Activated CD4-positive, alpha-beta T cell treated with anti-CD3 and anti-CD28 coated beads, Interleukin-2, amount 10 ng/mL, durations not matched to agents 24 days and 14 days (primary cell): ENCODE measurements at regions not wholly inside any gene's neighbourhood (a gene's known extent, or its start where the extent isn't known, plus 50 kb on each side); places are given as distances from the start of the nearest gene placed in this dataset.
"Not testable (repeated sequence)": the region's sequence is repeated elsewhere in the genome, so short reads cannot be mapped to it uniquely, and the experiment has no call there.

ENCODE experiments used
- DNase-seq: peaks from one replicate; pipeline ENCODE4 v3.0.0; 2022
- H3K27ac Mint-ChIP-seq: one replicate; pipeline ENCODE4 v1.8.0; 2022; ENCODE audit warnings: mild to moderate bottlenecking, mixed read lengths
- H3K27me3 Mint-ChIP-seq: one replicate; pipeline ENCODE4 v1.8.0; 2022; ENCODE audit warnings: mixed read lengths
- H3K36me3 Mint-ChIP-seq: one replicate; pipeline ENCODE4 v1.8.0; 2022; ENCODE audit warnings: low read depth, mild to moderate bottlenecking, mixed read lengths
- H3K4me1 Mint-ChIP-seq: one replicate; pipeline ENCODE4 v1.8.0; 2021; ENCODE audit warnings: mixed read lengths
- H3K4me3 Mint-ChIP-seq: one replicate; pipeline ENCODE4 v1.8.0; 2022; ENCODE audit warnings: mild to moderate bottlenecking, moderate library complexity, mixed read lengths
- H3K9me3 Mint-ChIP-seq: one replicate; pipeline ENCODE4 v1.8.0; 2021; ENCODE audit warnings: mixed read lengths
- intact Hi-C: fragments of 100-400 bp; cut with micrococcal nuclease; formaldehyde crosslinking; loops from one replicate; pipeline ENCODE4 v1.15.1; 2023

GRCh38 chr10:80728354-80728753 is 190.7 kb downstream of the SH2D4B start:
- H3K27ac Mint-ChIP-seq, H3K4me1 Mint-ChIP-seq, DNase-seq, H3K36me3 Mint-ChIP-seq, H3K9me3 Mint-ChIP-seq, H3K4me3 Mint-ChIP-seq, intact Hi-C loops, H3K27me3 Mint-ChIP-seq: not testable (repeated sequence)

GRCh38 chr10:80729896-80730295 is 192.2 kb downstream of the SH2D4B start:
- Mint-ChIP-seq H3K9me3 (no peaks in the 10 kb centered on the region), H3K27ac (no peak overlapping the region), H3K27me3 (no peaks in the 10 kb centered on the region), H3K4me3 (no peak overlapping the region), H3K36me3 (no peaks in the 10 kb centered on the region), H3K4me1 (no peaks in the 10 kb centered on the region)
- no peak for DNase-seq
- intact Hi-C loops = no loop called here

- no peaks in the 10 kb centered on the region for H3K9me3 Mint-ChIP-seq
- H3K27ac Mint-ChIP-seq = no peak overlapping the region
- no peaks in the 10 kb centered on the region for H3K4me1 Mint-ChIP-seq
- peak; percentile 36 for DNase-seq
- H3K27me3 Mint-ChIP-seq = no peaks in the 10 kb centered on the region
- H3K36me3 Mint-ChIP-seq = no peaks in the 10 kb centered on the region
- no peak overlapping the region for H3K4me3 Mint-ChIP-seq
- intact Hi-C loops = no loop called here
Measured at GRCh38 chr10:80730522-80730921, 192.8 kb downstream of the SH2D4B start.

- H3K4me1 Mint-ChIP-seq = no peaks in the 10 kb centered on the region
- intact Hi-C loops = no loop called here
- no peaks in the 10 kb centered on the region for H3K36me3 Mint-ChIP-seq
- peaks cover 2% of the 10 kb centered on the region for H3K27me3 Mint-ChIP-seq
- DNase-seq = peak; percentile 9
- H3K27ac Mint-ChIP-seq = no peak overlapping the region
- no peak overlapping the region for H3K4me3 Mint-ChIP-seq
- H3K9me3 Mint-ChIP-seq = no peaks in the 10 kb centered on the region
Measured at GRCh38 chr10:80734589-80734988, 196.9 kb downstream of the SH2D4B start.

- Mint-ChIP-seq H3K9me3 (no peaks in the 10 kb centered on the region), H3K4me1 (no peaks in the 10 kb centered on the region), H3K36me3 (no peaks in the 10 kb centered on the region), H3K4me3 (no peak overlapping the region), H3K27ac (no peak overlapping the region), H3K27me3 (peaks cover 2% of the 10 kb centered on the region)
- no peak for DNase-seq
- intact Hi-C loops = no loop called here
Measured at GRCh38 chr10:80737209-80737608, 199.5 kb downstream of the SH2D4B start.

GRCh38 chr10:80739328-80739727 is 201.6 kb downstream of the SH2D4B start:
- peaks cover 2% of the 10 kb centered on the region for H3K27me3 Mint-ChIP-seq
- H3K27ac Mint-ChIP-seq = no peak overlapping the region
- intact Hi-C loops = no loop called here
- no peaks in the 10 kb centered on the region for H3K4me1 Mint-ChIP-seq
- no peaks in the 10 kb centered on the region for H3K36me3 Mint-ChIP-seq
- no peak for DNase-seq
- H3K9me3 Mint-ChIP-seq = no peaks in the 10 kb centered on the region
- no peak overlapping the region for H3K4me3 Mint-ChIP-seq

GRCh38 chr10:80739963-80740715 is 202.4 kb downstream of the SH2D4B start:
- DNase-seq = no peak
- no peak overlapping the region for H3K27ac Mint-ChIP-seq
- no peaks in the 10 kb centered on the region for H3K36me3 Mint-ChIP-seq
- no peak overlapping the region for H3K4me3 Mint-ChIP-seq
- H3K27me3 Mint-ChIP-seq = peaks cover 2% of the 10 kb centered on the region
- H3K4me1 Mint-ChIP-seq = no peaks in the 10 kb centered on the region
- no peaks in the 10 kb centered on the region for H3K9me3 Mint-ChIP-seq
- intact Hi-C loops = no loop called here

GRCh38 chr10:80741278-80741677 is 203.6 kb downstream of the SH2D4B start:
- no peak for DNase-seq
- H3K9me3 Mint-ChIP-seq = no peaks in the 10 kb centered on the region
- intact Hi-C loops = no loop called here
- no peak overlapping the region for H3K4me3 Mint-ChIP-seq
- no peaks in the 10 kb centered on the region for H3K4me1 Mint-ChIP-seq
- no peak overlapping the region for H3K27ac Mint-ChIP-seq
- H3K27me3 Mint-ChIP-seq = peaks cover 2% of the 10 kb centered on the region
- H3K36me3 Mint-ChIP-seq = no peaks in the 10 kb centered on the region

- intact Hi-C loops = no loop called here
- H3K9me3 Mint-ChIP-seq = no peaks in the 10 kb centered on the region
- H3K4me1 Mint-ChIP-seq = no peaks in the 10 kb centered on the region
- no peak overlapping the region for H3K27ac Mint-ChIP-seq
- DNase-seq = no peak
- H3K36me3 Mint-ChIP-seq = no peaks in the 10 kb centered on the region
- H3K4me3 Mint-ChIP-seq = no peak overlapping the region
- H3K27me3 Mint-ChIP-seq = no peaks in the 10 kb centered on the region
Measured at GRCh38 chr10:80750268-80750667, 212.6 kb downstream of the SH2D4B start.

GRCh38 chr10:80751940-80752339 is 214.2 kb downstream of the SH2D4B start:
- Mint-ChIP-seq H3K9me3 (no peaks in the 10 kb centered on the region), H3K27me3 (no peaks in the 10 kb centered on the region), H3K4me3 (no peak overlapping the region), H3K36me3 (no peaks in the 10 kb centered on the region), H3K4me1 (no peaks in the 10 kb centered on the region), H3K27ac (no peak overlapping the region)
- intact Hi-C loops = no loop called here
- DNase-seq = no peak

- Mint-ChIP-seq H3K4me3 (no peak overlapping the region), H3K36me3 (no peaks in the 10 kb centered on the region), H3K9me3 (no peaks in the 10 kb centered on the region), H3K27me3 (no peaks in the 10 kb centered on the region), H3K27ac (no peak overlapping the region), H3K4me1 (no peaks in the 10 kb centered on the region)
- DNase-seq = no peak
- intact Hi-C loops = no loop called here
Measured at GRCh38 chr10:80753612-80754011, 215.9 kb downstream of the SH2D4B start.

GRCh38 chr10:80755893-80756292 is 218.2 kb downstream of the SH2D4B start:
- H3K27me3 Mint-ChIP-seq = peaks cover 2% of the 10 kb centered on the region
- intact Hi-C loops = no loop called here
- H3K4me1 Mint-ChIP-seq = no peaks in the 10 kb centered on the region
- no peaks in the 10 kb centered on the region for H3K36me3 Mint-ChIP-seq
- no peaks in the 10 kb centered on the region for H3K9me3 Mint-ChIP-seq
- DNase-seq = no peak
- H3K27ac Mint-ChIP-seq = no peak overlapping the region
- no peak overlapping the region for H3K4me3 Mint-ChIP-seq

GRCh38 chr10:80759693-80760092 is 222.0 kb downstream of the SH2D4B start:
- H3K36me3 Mint-ChIP-seq = no peaks in the 10 kb centered on the region
- no peaks in the 10 kb centered on the region for H3K9me3 Mint-ChIP-seq
- intact Hi-C loops = no loop called here
- H3K27ac Mint-ChIP-seq = no peak overlapping the region
- no peak for DNase-seq
- H3K27me3 Mint-ChIP-seq = peaks cover 2% of the 10 kb centered on the region
- H3K4me3 Mint-ChIP-seq = no peak overlapping the region
- no peaks in the 10 kb centered on the region for H3K4me1 Mint-ChIP-seq

GRCh38 chr10:80760914-80761371 is 223.2 kb downstream of the SH2D4B start:
- intact Hi-C loops = no loop called here
- H3K27ac Mint-ChIP-seq = no peak overlapping the region
- H3K4me1 Mint-ChIP-seq = no peaks in the 10 kb centered on the region
- peaks cover 4% of the 10 kb centered on the region for H3K27me3 Mint-ChIP-seq
- H3K4me3 Mint-ChIP-seq = no peak overlapping the region
- DNase-seq = no peak
- H3K36me3 Mint-ChIP-seq = no peaks in the 10 kb centered on the region
- no peaks in the 10 kb centered on the region for H3K9me3 Mint-ChIP-seq

- Mint-ChIP-seq H3K4me1 (no peaks in the 10 kb centered on the region), H3K36me3 (no peaks in the 10 kb centered on the region), H3K4me3 (no peak overlapping the region), H3K27ac (no peak overlapping the region), H3K27me3 (peaks cover 11% of the 10 kb centered on the region), H3K9me3 (no peaks in the 10 kb centered on the region)
- intact Hi-C loops = no loop called here
- DNase-seq = no peak
Measured at GRCh38 chr10:80767963-80768362, 230.3 kb downstream of the SH2D4B start.
